ENCODE measurements at regions not wholly inside any gene's neighbourhood (a gene's known extent, or its start where the extent isn't known, plus 50 kb on each side); places are given as distances from the start of the nearest gene placed in this dataset.

DNA sequence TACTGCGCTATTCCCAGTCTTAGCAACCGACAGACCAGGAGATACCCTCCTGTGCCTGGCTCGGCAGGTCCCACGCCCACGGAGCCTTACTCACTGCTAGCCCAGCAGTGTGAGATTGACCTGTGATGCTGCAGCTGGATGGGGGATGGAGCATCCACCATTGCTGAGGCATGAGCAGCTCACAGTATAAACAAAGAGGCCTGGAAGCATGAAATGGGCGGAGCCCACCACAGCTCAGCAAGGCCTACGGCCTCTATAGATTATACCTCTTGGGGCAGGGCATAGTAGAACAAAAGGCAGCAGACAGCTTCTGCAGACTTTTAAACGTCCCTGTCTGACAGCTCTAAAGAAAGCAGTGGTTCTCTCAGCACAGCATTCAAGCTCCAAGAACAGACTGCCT is 160.3 kb downstream of the ANXA2 start:
- Histone ChIP-seq H3K36me3 (ENCODE audit: control insufficient read depth in 2 of 2, extremely low read depth in 1 of 2, insufficient read depth in 1 of 2, low read length in 1 of 2) (no peaks in the 10 kb centered on the region), H3K27ac (ENCODE audit: low read length) (no peak overlapping the region), H3K27me3 (replicated peaks in 1 of 2; ENCODE audit: control insufficient read depth in 2 of 2, extremely low read depth in 1 of 2, insufficient read depth in 2 of 2, low read length in 1 of 2) (peaks cover 0 to 10% of the 10 kb centered on the region in 2 experiments), H3K4me1 (ENCODE audit: control insufficient read depth in 1 of 2, extremely low read depth in 1 of 2, insufficient read depth in 2 of 2, low read length in 2 of 2) (peaks cover 0 to 3% of the 10 kb centered on the region in 2 experiments), H3K4me3 (ENCODE audit: control insufficient read depth in 1 of 2, extremely low read depth in 1 of 2, low read length in 1 of 2) (no peak overlapping the region), H3K9me3 (no peaks in the 10 kb centered on the region)
- ChIA-PET CTCF (no interaction called here), POLR2A (interaction anchor here in 1 of 2 donors (0.6 kb wide), 1 partner anchor 478 kb away, joined by 3 read pairs; no protein-coding TSS in a partner anchor)
- Mint-ChIP-seq H3K36me3 (no peaks in the 10 kb centered on the region), H3K27ac (no peak overlapping the region), H3K27me3 (peaks cover 50 to 53% of the 10 kb centered on the region in 2 donors), H3K4me1 (peaks cover 0 to 6% (median 5%) of the 10 kb centered on the region in 3 donors), H3K9me3 (peaks cover 0 to 13% (median 0%) of the 10 kb centered on the region in 3 donors), H3K4me3 (no peak overlapping the region)
- no peak for ATAC-seq (replicated peaks in 1 of 4)
- 72% methylated on average over 7 of the region's 8 CpGs for WGBS (ENCODE audit: insufficient coverage)
- DNase-seq = no peak

GRCh38 chr15:60243769-60244168 is 154.0 kb downstream of the ANXA2 start:
- H3K4me3 Mint-ChIP-seq = no peak overlapping the region
- no peak overlapping the region for H3K27ac ChIP-seq (ENCODE audit: low read length)
- ATAC-seq (replicated peaks in 1 of 4) = no peak
- H3K27me3 Mint-ChIP-seq = peaks cover 24 to 28% of the 10 kb centered on the region in 2 donors
- ChIA-PET POLR2A (no interaction called here), CTCF (no interaction called here)
- H3K4me1 ChIP-seq (ENCODE audit: control insufficient read depth in 1 of 2, extremely low read depth in 1 of 2, insufficient read depth in 2 of 2, low read length in 2 of 2) = no peaks in the 10 kb centered on the region
- no peaks in the 10 kb centered on the region for H3K4me1 Mint-ChIP-seq
- WGBS (ENCODE audit: insufficient coverage) = 60% methylated on average over 1 of the region's 4 CpGs
- peaks cover 0 to 9% (median 0%) of the 10 kb centered on the region in 3 donors for H3K9me3 Mint-ChIP-seq
- DNase-seq = no peak
- H3K27me3 ChIP-seq (replicated peaks in 1 of 2; ENCODE audit: control insufficient read depth in 2 of 2, extremely low read depth in 1 of 2, insufficient read depth in 2 of 2, low read length in 1 of 2) = no peaks in the 10 kb centered on the region
- H3K9me3 ChIP-seq = no peaks in the 10 kb centered on the region
- H3K36me3 Mint-ChIP-seq = no peaks in the 10 kb centered on the region
- H3K4me3 ChIP-seq (ENCODE audit: control insufficient read depth in 1 of 2, extremely low read depth in 1 of 2, low read length in 1 of 2) = no peak overlapping the region
- H3K36me3 ChIP-seq (ENCODE audit: control insufficient read depth in 2 of 2, extremely low read depth in 1 of 2, insufficient read depth in 1 of 2, low read length in 1 of 2) = no peaks in the 10 kb centered on the region
- no peak overlapping the region for H3K27ac Mint-ChIP-seq

GRCh38 chr15:60244813-60245212 is 153.0 kb downstream of the ANXA2 start:
- Mint-ChIP-seq H3K4me1 (no peaks in the 10 kb centered on the region), H3K36me3 (no peaks in the 10 kb centered on the region), H3K9me3 (peaks cover 0 to 7% (median 0%) of the 10 kb centered on the region in 3 donors), H3K4me3 (no peak overlapping the region), H3K27me3 (peaks cover 19 to 21% of the 10 kb centered on the region in 2 donors), H3K27ac (no peak overlapping the region)
- Histone ChIP-seq H3K27me3 (replicated peaks in 1 of 2; ENCODE audit: control insufficient read depth in 2 of 2, extremely low read depth in 1 of 2, insufficient read depth in 2 of 2, low read length in 1 of 2) (no peaks in the 10 kb centered on the region), H3K4me1 (ENCODE audit: control insufficient read depth in 1 of 2, extremely low read depth in 1 of 2, insufficient read depth in 2 of 2, low read length in 2 of 2) (no peaks in the 10 kb centered on the region), H3K27ac (ENCODE audit: low read length) (no peak overlapping the region), H3K9me3 (no peaks in the 10 kb centered on the region), H3K36me3 (ENCODE audit: control insufficient read depth in 2 of 2, extremely low read depth in 1 of 2, insufficient read depth in 1 of 2, low read length in 1 of 2) (no peaks in the 10 kb centered on the region), H3K4me3 (ENCODE audit: control insufficient read depth in 1 of 2, extremely low read depth in 1 of 2, low read length in 1 of 2) (no peak overlapping the region)
- DNase-seq = no peak
- CTCF ChIA-PET = interaction anchor here in 1 of 2 donors (0.6 kb wide), 1 partner anchor 117 kb away, joined by 3 read pairs; no protein-coding TSS in a partner anchor
- ATAC-seq (replicated peaks in 1 of 4) = no peak
- POLR2A ChIA-PET = no interaction called here

GRCh38 chr15:60250316-60250715 is 147.5 kb downstream of the ANXA2 start:
- Mint-ChIP-seq H3K27ac (no peak overlapping the region), H3K4me3 (no peak overlapping the region), H3K4me1 (no peaks in the 10 kb centered on the region), H3K27me3 (peaks cover 20 to 22% of the 10 kb centered on the region in 2 donors), H3K9me3 (no peaks in the 10 kb centered on the region), H3K36me3 (no peaks in the 10 kb centered on the region)
- no CpG with 5 or more reads among the region's 3 CpGs for WGBS (ENCODE audit: insufficient coverage)
- no peak for DNase-seq
- CTCF ChIA-PET = no interaction called here
- POLR2A ChIA-PET = no interaction called here
- no peaks in the 10 kb centered on the region for H3K9me3 ChIP-seq
- no peaks in the 10 kb centered on the region for H3K27me3 ChIP-seq (replicated peaks in 1 of 2; ENCODE audit: control insufficient read depth in 2 of 2, extremely low read depth in 1 of 2, insufficient read depth in 2 of 2, low read length in 1 of 2)
- no peak for ATAC-seq (replicated peaks in 1 of 4)
- no peak overlapping the region for H3K27ac ChIP-seq (ENCODE audit: low read length)
- H3K4me3 ChIP-seq (ENCODE audit: control insufficient read depth in 1 of 2, extremely low read depth in 1 of 2, low read length in 1 of 2) = no peak overlapping the region
- H3K36me3 ChIP-seq (ENCODE audit: control insufficient read depth in 2 of 2, extremely low read depth in 1 of 2, insufficient read depth in 1 of 2, low read length in 1 of 2) = no peaks in the 10 kb centered on the region
- no peaks in the 10 kb centered on the region for H3K4me1 ChIP-seq (ENCODE audit: control insufficient read depth in 1 of 2, extremely low read depth in 1 of 2, insufficient read depth in 2 of 2, low read length in 2 of 2)

GRCh38 chr15:60251300-60252070 is 146.3 kb downstream of the ANXA2 start:
- CTCF ChIA-PET = no interaction called here
- H3K27ac ChIP-seq (ENCODE audit: low read length) = no peak overlapping the region
- H3K36me3 Mint-ChIP-seq = no peaks in the 10 kb centered on the region
- H3K4me1 Mint-ChIP-seq = no peaks in the 10 kb centered on the region
- H3K27me3 Mint-ChIP-seq = peaks cover 22 to 26% of the 10 kb centered on the region in 2 donors
- H3K27me3 ChIP-seq (replicated peaks in 1 of 2; ENCODE audit: control insufficient read depth in 2 of 2, extremely low read depth in 1 of 2, insufficient read depth in 2 of 2, low read length in 1 of 2) = no peaks in the 10 kb centered on the region
- no peak overlapping the region for H3K27ac Mint-ChIP-seq
- H3K9me3 ChIP-seq = no peaks in the 10 kb centered on the region
- ATAC-seq (replicated peaks in 1 of 4) = no peak
- no peak overlapping the region for H3K4me3 ChIP-seq (ENCODE audit: control insufficient read depth in 1 of 2, extremely low read depth in 1 of 2, low read length in 1 of 2)
- POLR2A ChIA-PET = no interaction called here
- H3K36me3 ChIP-seq (ENCODE audit: control insufficient read depth in 2 of 2, extremely low read depth in 1 of 2, insufficient read depth in 1 of 2, low read length in 1 of 2) = no peaks in the 10 kb centered on the region
- H3K4me3 Mint-ChIP-seq = no peak overlapping the region
- H3K9me3 Mint-ChIP-seq = no peaks in the 10 kb centered on the region
- H3K4me1 ChIP-seq (ENCODE audit: control insufficient read depth in 1 of 2, extremely low read depth in 1 of 2, insufficient read depth in 2 of 2, low read length in 2 of 2) = no peaks in the 10 kb centered on the region
- WGBS (ENCODE audit: insufficient coverage) = no CpG with 5 or more reads among the region's 6 CpGs
- DNase-seq = no peak

- no peaks in the 10 kb centered on the region for H3K4me1 Mint-ChIP-seq
- H3K27ac Mint-ChIP-seq = no peak overlapping the region
- H3K9me3 Mint-ChIP-seq = no peaks in the 10 kb centered on the region
- WGBS (ENCODE audit: insufficient coverage) = no CpG with 5 or more reads among the region's 1 CpG
- H3K27ac ChIP-seq (ENCODE audit: low read length) = no peak overlapping the region
- no peaks in the 10 kb centered on the region for H3K4me1 ChIP-seq (ENCODE audit: control insufficient read depth in 1 of 2, extremely low read depth in 1 of 2, insufficient read depth in 2 of 2, low read length in 2 of 2)
- H3K36me3 ChIP-seq (ENCODE audit: control insufficient read depth in 2 of 2, extremely low read depth in 1 of 2, insufficient read depth in 1 of 2, low read length in 1 of 2) = no peaks in the 10 kb centered on the region
- no peaks in the 10 kb centered on the region for H3K27me3 ChIP-seq (replicated peaks in 1 of 2; ENCODE audit: control insufficient read depth in 2 of 2, extremely low read depth in 1 of 2, insufficient read depth in 2 of 2, low read length in 1 of 2)
- H3K4me3 Mint-ChIP-seq = no peak overlapping the region
- CTCF ChIA-PET = no interaction called here
- H3K4me3 ChIP-seq (ENCODE audit: control insufficient read depth in 1 of 2, extremely low read depth in 1 of 2, low read length in 1 of 2) = no peak overlapping the region
- POLR2A ChIA-PET = no interaction called here
- H3K36me3 Mint-ChIP-seq = no peaks in the 10 kb centered on the region
- DNase-seq (no peak), ATAC-seq (replicated peaks in 1 of 4) (no peak)
- H3K9me3 ChIP-seq = no peaks in the 10 kb centered on the region
- H3K27me3 Mint-ChIP-seq = peaks cover 29 to 36% of the 10 kb centered on the region in 2 donors
These were observed 143.4 kb downstream of the ANXA2 start for GRCh38 chr15:60254416-60254815.
